ENCODE measurements at regions not wholly inside any gene's neighbourhood (a gene's known extent, or its start where the extent isn't known, plus 50 kb on each side); places are given as distances from the start of the nearest gene placed in this dataset.

- no peak for TF ChIP-seq EZH2 (IDR thresholded peaks at IDR 0.05; ENCODE audit: borderline replicate concordance)
- TF ChIP-seq, protein P1, sequence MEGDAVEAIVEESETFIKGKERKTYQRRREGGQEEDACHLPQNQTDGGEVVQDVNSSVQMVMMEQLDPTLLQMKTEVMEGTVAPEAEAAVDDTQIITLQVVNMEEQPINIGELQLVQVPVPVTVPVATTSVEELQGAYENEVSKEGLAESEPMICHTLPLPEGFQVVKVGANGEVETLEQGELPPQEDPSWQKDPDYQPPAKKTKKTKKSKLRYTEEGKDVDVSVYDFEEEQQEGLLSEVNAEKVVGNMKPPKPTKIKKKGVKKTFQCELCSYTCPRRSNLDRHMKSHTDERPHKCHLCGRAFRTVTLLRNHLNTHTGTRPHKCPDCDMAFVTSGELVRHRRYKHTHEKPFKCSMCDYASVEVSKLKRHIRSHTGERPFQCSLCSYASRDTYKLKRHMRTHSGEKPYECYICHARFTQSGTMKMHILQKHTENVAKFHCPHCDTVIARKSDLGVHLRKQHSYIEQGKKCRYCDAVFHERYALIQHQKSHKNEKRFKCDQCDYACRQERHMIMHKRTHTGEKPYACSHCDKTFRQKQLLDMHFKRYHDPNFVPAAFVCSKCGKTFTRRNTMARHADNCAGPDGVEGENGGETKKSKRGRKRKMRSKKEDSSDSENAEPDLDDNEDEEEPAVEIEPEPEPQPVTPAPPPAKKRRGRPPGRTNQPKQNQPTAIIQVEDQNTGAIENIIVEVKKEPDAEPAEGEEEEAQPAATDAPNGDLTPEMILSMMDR (IDR thresholded peaks at IDR 0.05; ENCODE audit: poor library complexity), result peak; percentile 79
Observed at GRCh38 chr4:35934320-35934981, 309.9 kb downstream of the ARAP2 start.
